ENCODE measurements at regions not wholly inside any gene's neighbourhood (a gene's known extent, or its start where the extent isn't known, plus 50 kb on each side); places are given as distances from the start of the nearest gene placed in this dataset.

DNA sequence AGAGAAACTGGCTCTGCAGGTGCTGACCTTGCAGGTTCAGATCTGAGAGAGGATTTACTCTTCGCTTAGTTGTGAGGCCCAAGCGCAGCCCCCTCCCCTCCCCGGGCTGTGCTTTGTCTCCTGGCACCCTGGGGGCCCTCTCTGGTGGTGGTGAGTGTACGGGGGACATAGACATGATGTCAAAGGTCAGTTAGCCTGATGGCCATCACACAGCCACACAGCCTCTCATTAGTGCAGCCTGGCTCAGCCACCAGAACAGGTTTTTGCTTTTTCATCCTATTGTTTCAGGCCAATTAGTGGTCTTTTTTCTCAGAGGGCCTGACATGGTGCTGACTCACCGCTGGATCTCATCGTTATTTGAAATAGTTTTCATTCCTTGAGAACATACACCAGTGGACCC lies 437.9 kb downstream of the AACS start:
- no peak overlapping the region for H3K4me3 ChIP-seq (ENCODE audit: low read depth, low read length)
- TF ChIP-seq, protein P1, sequence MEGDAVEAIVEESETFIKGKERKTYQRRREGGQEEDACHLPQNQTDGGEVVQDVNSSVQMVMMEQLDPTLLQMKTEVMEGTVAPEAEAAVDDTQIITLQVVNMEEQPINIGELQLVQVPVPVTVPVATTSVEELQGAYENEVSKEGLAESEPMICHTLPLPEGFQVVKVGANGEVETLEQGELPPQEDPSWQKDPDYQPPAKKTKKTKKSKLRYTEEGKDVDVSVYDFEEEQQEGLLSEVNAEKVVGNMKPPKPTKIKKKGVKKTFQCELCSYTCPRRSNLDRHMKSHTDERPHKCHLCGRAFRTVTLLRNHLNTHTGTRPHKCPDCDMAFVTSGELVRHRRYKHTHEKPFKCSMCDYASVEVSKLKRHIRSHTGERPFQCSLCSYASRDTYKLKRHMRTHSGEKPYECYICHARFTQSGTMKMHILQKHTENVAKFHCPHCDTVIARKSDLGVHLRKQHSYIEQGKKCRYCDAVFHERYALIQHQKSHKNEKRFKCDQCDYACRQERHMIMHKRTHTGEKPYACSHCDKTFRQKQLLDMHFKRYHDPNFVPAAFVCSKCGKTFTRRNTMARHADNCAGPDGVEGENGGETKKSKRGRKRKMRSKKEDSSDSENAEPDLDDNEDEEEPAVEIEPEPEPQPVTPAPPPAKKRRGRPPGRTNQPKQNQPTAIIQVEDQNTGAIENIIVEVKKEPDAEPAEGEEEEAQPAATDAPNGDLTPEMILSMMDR (IDR thresholded peaks at IDR 0.05; ENCODE audit: borderline replicate concordance, insufficient read depth, low read depth, low read length): no peak

DNA sequence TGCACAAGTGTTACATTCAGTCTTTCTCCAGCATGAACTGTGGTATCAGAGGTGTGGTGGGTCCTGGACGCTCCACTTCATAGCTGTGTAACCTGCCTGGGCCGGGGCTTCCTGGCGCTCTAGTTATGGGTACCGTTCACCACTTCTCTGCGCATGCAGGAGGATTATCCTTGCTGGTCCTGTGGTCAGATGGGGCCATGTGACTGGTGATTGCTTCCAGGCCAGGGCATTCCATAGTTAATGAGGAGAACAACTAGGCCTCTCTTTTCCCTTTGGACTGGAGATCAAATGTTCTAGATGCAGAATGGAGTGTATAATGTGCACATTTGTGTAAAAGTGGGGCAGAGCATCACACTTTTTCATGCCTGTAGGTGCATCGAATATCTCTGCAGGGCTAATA lies 444.0 kb downstream of the AACS start:
- H3K4me3 ChIP-seq (ENCODE audit: low read depth, low read length): no peak overlapping the region
- TF ChIP-seq, protein P1 (IDR thresholded peaks at IDR 0.05; ENCODE audit: borderline replicate concordance, insufficient read depth, low read depth, low read length): no peak

DNA sequence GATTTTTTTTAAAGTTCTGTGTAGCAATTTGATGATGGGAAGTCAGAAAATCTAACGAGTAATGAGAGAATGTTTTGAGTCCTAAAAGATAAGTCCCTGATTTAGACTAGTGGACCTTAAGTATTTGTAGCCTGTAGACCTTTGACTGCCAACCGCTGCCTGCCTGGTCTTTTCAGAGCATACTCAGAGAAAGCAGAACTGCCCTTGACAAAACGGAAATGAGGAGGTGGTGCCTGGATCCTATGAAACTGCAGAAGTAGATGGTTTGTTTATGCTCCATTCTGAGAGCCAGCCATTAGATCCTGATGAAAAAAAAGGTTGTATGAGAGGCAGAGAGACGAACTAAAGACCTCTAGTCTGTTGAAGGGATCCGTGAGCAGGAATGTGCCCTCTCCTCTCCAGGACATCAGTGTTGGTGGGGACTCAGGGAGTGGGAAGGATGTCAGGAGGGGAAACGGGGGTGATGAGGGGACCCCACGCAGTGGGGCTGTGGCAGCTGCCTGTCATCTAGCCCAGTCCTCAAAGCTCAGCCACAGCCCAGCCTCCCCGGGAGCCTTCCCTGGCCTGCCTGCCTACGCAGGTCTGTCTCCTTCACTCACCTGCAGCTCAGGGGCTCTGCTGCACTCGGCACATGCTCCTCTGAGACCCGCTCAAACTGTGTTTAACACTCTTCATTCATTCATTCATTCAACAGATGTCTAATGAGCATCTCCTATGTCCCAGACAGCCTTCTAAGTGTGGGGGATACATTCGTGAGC lies 447.5 kb downstream of the AACS start:
- H3K4me3 ChIP-seq (ENCODE audit: low read depth, low read length): no peak overlapping the region
- TF ChIP-seq, protein P1 (IDR thresholded peaks at IDR 0.05; ENCODE audit: borderline replicate concordance, insufficient read depth, low read depth, low read length): no peak

DNA sequence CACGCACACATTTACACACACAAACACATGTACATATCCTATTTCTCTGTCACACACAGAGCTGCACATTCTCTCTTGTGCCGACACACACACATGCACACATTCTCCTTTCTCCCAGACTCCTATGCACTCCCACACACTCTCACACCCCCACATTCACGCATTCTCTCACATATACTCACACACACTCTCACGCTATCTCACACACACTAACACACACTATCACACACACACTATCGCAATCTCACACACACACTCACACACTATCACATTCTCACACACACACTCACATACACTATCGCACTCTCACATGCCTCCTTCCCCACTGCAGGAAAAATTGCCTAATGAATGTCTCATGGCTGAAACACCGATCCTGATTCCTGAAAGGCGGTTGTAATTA lies 450.7 kb downstream of the AACS start:
- TF ChIP-seq, protein P1 (IDR thresholded peaks at IDR 0.05; ENCODE audit: borderline replicate concordance, insufficient read depth, low read depth, low read length): no peak
- H3K4me3 ChIP-seq (ENCODE audit: low read depth, low read length): no peak overlapping the region

DNA sequence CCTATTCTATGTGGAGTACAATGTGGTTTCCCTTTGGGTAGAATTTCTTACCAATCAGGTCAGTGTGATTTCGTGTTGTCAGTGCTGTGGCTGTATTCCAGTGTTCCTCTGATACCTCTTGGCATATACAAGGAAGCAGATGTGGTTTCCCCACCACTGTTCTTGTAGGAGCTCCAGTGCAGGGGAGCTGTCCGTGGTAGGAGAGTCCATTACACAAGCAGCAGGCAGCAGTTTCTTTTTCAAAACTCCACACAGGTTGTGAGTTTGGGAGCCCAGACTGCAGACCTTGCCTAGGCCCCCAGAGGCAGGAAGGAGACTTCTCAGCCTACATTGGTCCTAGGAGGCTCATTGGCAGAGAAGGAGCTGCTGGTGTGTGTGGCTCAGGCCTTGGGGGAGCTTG lies 452.8 kb downstream of the AACS start:
- TF ChIP-seq, protein P1 (IDR thresholded peaks at IDR 0.05; ENCODE audit: borderline replicate concordance, insufficient read depth, low read depth, low read length): no peak
- H3K4me3 ChIP-seq (ENCODE audit: low read depth, low read length): no peak overlapping the region

DNA sequence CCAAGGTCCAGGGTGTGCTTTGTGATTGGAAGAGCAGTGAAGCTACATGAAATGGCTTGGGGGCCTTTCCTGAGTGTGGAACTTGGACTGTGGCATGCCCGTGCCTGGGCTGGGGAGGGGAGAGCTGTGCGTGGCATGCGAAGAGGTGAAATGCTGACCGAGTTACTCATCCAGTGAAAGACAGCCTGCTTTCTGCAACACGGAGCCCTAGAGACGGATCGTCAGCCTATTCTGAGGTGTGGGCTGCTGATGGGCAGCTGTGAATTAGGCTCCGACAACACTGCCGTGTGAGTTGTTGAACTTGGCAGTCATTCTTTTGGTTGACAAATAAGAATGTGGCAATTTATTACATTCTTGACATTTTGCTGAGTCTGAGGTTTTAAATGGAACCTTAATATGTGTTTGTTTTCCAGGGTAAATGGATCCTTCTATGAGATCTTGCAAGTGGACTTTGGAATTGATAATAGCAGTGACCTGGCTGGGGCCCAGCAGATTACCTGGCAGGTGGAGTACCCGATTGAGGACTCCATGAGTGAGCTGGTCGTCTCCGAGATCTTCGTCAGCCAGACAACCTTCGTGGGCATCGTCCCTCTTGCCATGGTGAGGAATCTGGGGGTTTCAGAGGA lies 453.9 kb downstream of the AACS start:
- H3K4me3 ChIP-seq (ENCODE audit: low read depth, low read length): no peak overlapping the region
- TF ChIP-seq, protein P1 (IDR thresholded peaks at IDR 0.05; ENCODE audit: borderline replicate concordance, insufficient read depth, low read depth, low read length): no peak

DNA sequence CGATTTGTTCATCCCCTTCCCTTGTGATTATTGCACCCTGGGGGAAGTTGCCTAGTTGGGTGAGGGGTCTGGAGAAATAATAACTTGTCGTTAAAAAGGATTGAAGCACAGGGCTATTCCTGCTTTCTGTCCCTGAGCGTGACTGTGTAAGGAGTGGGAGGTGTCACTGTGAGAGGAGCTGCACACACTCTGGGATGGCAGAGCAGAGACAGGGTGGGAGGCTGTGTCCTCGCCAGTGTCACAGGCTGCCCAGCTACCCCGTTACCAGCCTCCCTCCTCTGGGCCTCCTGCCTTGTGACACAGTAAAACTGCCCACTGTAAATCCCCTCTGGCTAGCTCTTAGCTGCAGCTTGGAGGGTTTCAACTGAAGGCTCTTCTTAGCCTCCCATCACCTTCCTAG lies 460.6 kb downstream of the AACS start:
- TF ChIP-seq, protein P1 (IDR thresholded peaks at IDR 0.05; ENCODE audit: borderline replicate concordance, insufficient read depth, low read depth, low read length): no peak
- no peak overlapping the region for H3K4me3 ChIP-seq (ENCODE audit: low read depth, low read length)

Data from GM12875 (cell line).